Astrocyte (in vitro differentiated cells and primary cell): ENCODE measurements at regions not wholly inside any gene's neighbourhood (a gene's known extent, or its start where the extent isn't known, plus 50 kb on each side); places are given as distances from the start of the nearest gene placed in this dataset.

ENCODE experiments used
- EZH2 ChIP-seq: IDR thresholded peaks from 2 replicates; pipeline ENCODE4 v1.6.1; 2012; ENCODE audit warnings: mild to moderate bottlenecking, low read length, inconsistent platforms; ENCODE audit not compliant: insufficient read depth
- TF ChIP-seq, protein P1 (sequence below): IDR thresholded peaks from 2 replicates; pipeline ENCODE4 v1.5.1; 2011; ENCODE audit warnings: low read depth, mild to moderate bottlenecking, inconsistent platforms, low read length, moderate library complexity; ENCODE audit not compliant: insufficient read depth

DNA sequence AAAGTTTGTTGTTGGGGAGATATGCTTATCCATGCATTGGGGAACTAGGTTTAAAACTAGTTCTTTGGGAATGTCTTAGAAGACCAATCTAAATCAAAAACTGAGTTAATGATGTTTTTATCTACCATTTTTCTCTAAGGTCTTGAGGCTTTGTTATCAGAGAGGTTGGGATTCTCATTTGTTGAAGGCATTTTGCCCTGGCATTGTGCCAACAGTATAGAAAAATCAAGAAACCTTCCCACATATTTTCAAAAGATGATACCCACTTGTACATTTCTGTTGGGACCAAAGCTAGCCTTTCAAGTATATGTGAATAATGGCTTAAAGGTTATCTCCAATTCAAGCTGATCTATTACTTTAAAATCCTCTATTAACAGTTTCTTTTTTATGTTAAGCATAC is 419.8 kb upstream of the KIF2A start:
- TF ChIP-seq, protein P1, sequence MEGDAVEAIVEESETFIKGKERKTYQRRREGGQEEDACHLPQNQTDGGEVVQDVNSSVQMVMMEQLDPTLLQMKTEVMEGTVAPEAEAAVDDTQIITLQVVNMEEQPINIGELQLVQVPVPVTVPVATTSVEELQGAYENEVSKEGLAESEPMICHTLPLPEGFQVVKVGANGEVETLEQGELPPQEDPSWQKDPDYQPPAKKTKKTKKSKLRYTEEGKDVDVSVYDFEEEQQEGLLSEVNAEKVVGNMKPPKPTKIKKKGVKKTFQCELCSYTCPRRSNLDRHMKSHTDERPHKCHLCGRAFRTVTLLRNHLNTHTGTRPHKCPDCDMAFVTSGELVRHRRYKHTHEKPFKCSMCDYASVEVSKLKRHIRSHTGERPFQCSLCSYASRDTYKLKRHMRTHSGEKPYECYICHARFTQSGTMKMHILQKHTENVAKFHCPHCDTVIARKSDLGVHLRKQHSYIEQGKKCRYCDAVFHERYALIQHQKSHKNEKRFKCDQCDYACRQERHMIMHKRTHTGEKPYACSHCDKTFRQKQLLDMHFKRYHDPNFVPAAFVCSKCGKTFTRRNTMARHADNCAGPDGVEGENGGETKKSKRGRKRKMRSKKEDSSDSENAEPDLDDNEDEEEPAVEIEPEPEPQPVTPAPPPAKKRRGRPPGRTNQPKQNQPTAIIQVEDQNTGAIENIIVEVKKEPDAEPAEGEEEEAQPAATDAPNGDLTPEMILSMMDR = no peak
- no peak for TF ChIP-seq EZH2
